ENCODE measurements at regions not wholly inside any gene's neighbourhood (a gene's known extent, or its start where the extent isn't known, plus 50 kb on each side); places are given as distances from the start of the nearest gene placed in this dataset.

DNA sequence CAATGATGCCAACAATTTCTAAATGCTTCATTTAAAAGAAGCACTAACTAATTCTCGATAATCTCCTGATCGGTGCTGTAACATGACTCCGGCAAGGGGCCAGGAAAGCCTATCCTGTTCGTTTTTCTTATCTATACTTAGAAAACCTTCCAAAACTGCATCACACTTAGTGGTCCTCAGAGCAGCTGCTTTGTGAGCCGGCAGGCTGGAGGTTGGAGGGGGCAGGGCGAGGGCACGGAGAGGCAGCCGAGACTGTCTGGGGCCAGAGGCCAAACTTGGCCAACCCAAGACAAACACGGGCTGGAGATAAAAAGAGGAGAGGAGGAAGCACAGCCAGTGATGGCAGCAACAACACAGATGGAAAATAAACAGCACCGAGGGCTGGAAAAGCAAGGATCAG is 455.7 kb downstream of the BCOR start:
- no peak overlapping the region for H3K4me3 ChIP-seq
- WGBS, 2 donors (ENCODE audit: low coverage in 1 of 2) = 56% methylated on average over 10 of the region's 10 CpGs; no CpG with 5 or more reads in 1 of the 2 donors
- in situ Hi-C loops (cut with MboI; ENCODE audit: low pct_ligation_motif_present in 1 of 4, low pct_unique_long_range_greater_than_20kb in 1 of 4, low sequenced_read_pairs in 3 of 4) (no loop called here), intact Hi-C loops (cut with DNase I; ENCODE audit: low total_unique reads) (no loop called here)
- H3K27ac ChIP-seq = no peak overlapping the region
- H3K4me1 ChIP-seq = no peaks in the 10 kb centered on the region
- H3K9me3 ChIP-seq = no peaks in the 10 kb centered on the region
- H3K27me3 ChIP-seq = no peaks in the 10 kb centered on the region
- no peak for TF ChIP-seq EP300 (IDR thresholded peaks at IDR 0.05; ENCODE audit: low read depth)
- TF ChIP-seq POLR2A (IDR thresholded peaks at IDR 0.05) = no peak
- TF ChIP-seq, protein P1, sequence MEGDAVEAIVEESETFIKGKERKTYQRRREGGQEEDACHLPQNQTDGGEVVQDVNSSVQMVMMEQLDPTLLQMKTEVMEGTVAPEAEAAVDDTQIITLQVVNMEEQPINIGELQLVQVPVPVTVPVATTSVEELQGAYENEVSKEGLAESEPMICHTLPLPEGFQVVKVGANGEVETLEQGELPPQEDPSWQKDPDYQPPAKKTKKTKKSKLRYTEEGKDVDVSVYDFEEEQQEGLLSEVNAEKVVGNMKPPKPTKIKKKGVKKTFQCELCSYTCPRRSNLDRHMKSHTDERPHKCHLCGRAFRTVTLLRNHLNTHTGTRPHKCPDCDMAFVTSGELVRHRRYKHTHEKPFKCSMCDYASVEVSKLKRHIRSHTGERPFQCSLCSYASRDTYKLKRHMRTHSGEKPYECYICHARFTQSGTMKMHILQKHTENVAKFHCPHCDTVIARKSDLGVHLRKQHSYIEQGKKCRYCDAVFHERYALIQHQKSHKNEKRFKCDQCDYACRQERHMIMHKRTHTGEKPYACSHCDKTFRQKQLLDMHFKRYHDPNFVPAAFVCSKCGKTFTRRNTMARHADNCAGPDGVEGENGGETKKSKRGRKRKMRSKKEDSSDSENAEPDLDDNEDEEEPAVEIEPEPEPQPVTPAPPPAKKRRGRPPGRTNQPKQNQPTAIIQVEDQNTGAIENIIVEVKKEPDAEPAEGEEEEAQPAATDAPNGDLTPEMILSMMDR (IDR thresholded peaks at IDR 0.05) = no peak
- no peak for TF ChIP-seq POLR2AphosphoS5 (IDR thresholded peaks at IDR 0.05)
- no peaks in the 10 kb centered on the region for H3K36me3 ChIP-seq
- DNase-seq = no peak

DNA sequence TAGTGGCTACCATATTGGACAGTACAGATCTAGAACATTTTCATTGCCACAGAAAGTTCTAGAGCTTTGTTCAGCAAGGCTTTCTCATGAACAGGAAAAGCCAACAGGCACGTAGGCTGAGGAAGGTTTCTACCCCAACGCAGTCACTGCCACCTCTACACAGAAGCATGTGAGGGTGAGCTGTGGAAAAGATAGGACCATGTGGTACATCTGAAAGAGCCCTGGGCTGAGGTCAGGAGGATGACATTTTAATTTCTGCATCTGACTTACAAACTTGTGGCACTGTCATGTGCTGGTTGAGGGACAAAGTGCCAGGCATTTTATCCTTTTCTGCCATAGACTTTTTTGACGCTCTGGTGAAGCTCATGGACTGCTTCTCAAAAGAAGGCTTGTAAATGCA is 454.2 kb downstream of the BCOR start:
- no peak overlapping the region for H3K4me3 ChIP-seq
- TF ChIP-seq POLR2A (IDR thresholded peaks at IDR 0.05) = no peak
- no peak for TF ChIP-seq POLR2AphosphoS5 (IDR thresholded peaks at IDR 0.05)
- TF ChIP-seq, protein P1 (IDR thresholded peaks at IDR 0.05) = no peak
- no peak for TF ChIP-seq EP300 (IDR thresholded peaks at IDR 0.05; ENCODE audit: low read depth)
- 77 to 90% methylated on average over 1 to 3 of the region's 3 CpGs for WGBS, 2 donors (ENCODE audit: low coverage in 1 of 2)
- no peak for DNase-seq
- intact Hi-C loops (cut with DNase I; ENCODE audit: low total_unique reads) = no loop called here
- no peaks in the 10 kb centered on the region for H3K9me3 ChIP-seq
- no peaks in the 10 kb centered on the region for H3K36me3 ChIP-seq
- in situ Hi-C loops (cut with MboI; ENCODE audit: low pct_ligation_motif_present in 1 of 4, low pct_unique_long_range_greater_than_20kb in 1 of 4, low sequenced_read_pairs in 3 of 4) = no loop called here
- no peaks in the 10 kb centered on the region for H3K4me1 ChIP-seq
- H3K27me3 ChIP-seq = no peaks in the 10 kb centered on the region
- no peak overlapping the region for H3K27ac ChIP-seq

GRCh38 chrX:39645178-39645895 is 452.4 kb downstream of the BCOR start:
- DNase-seq = peak; percentile 20
- H3K27ac ChIP-seq = peak overlapping the region in 3 of 4 donors; percentile 4 to 51 (median 46)
- 73% methylated on average over 21 of the region's 21 CpGs; no CpG with 5 or more reads in 1 of the 2 donors for WGBS, 2 donors (ENCODE audit: low coverage in 1 of 2)
- H3K27me3 ChIP-seq = no peaks in the 10 kb centered on the region
- H3K9me3 ChIP-seq = no peaks in the 10 kb centered on the region
- no peaks in the 10 kb centered on the region for H3K36me3 ChIP-seq
- H3K4me3 ChIP-seq = no peak overlapping the region
- TF ChIP-seq POLR2A (IDR thresholded peaks at IDR 0.05) (no peak), EP300 (IDR thresholded peaks at IDR 0.05; ENCODE audit: low read depth) (no peak), POLR2AphosphoS5 (IDR thresholded peaks at IDR 0.05) (no peak)
- TF ChIP-seq, protein P1 (IDR thresholded peaks at IDR 0.05) = no peak
- in situ Hi-C loops (cut with MboI; ENCODE audit: low pct_ligation_motif_present in 1 of 4, low pct_unique_long_range_greater_than_20kb in 1 of 4, low sequenced_read_pairs in 3 of 4) = no loop called here
- intact Hi-C loops (cut with DNase I; ENCODE audit: low total_unique reads) = no loop called here
- H3K4me1 ChIP-seq = no peaks in the 10 kb centered on the region

DNA sequence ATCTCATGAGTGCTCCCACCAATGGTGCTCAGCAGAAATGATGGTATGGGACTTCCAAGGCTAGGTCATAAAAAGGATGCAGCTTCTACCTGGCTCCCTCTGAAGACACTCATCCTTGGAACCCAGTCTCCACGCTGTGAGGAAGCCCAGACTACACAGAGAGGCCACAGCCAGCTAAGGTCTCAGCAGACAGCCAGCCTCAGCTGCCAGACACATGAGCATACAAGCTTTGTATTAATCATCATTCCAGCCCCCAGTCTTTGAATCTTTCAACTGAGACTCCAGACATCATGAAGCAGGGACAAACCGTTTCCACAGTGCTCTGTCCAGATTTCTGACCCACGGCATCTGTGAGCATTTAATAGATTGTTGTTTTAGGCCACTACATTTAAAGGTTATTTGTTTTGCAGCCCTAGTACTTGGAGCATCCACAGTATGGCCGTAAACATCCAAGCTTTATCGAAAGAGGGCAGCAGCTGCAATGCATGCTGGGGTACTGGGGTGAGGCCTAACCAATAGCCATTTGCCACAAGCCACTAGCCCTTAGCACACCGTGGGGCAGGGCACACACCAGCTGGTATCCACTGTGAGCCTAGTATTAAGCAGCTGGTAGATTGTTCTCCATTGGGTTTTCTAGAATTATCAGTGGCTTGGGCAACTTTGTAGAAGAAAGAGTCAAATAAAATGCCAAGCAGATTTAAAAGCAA is 449.1 kb downstream of the BCOR start:
- no peak for DNase-seq
- Histone ChIP-seq H3K27me3 (no peaks in the 10 kb centered on the region), H3K36me3 (no peaks in the 10 kb centered on the region), H3K4me1 (no peaks in the 10 kb centered on the region), H3K9me3 (no peaks in the 10 kb centered on the region), H3K4me3 (no peak overlapping the region), H3K27ac (no peak overlapping the region)
- in situ Hi-C loops (cut with MboI; ENCODE audit: low pct_ligation_motif_present in 1 of 4, low pct_unique_long_range_greater_than_20kb in 1 of 4, low sequenced_read_pairs in 3 of 4) (no loop called here), intact Hi-C loops (cut with DNase I; ENCODE audit: low total_unique reads) (no loop called here)
- TF ChIP-seq POLR2A (IDR thresholded peaks at IDR 0.05) (no peak), POLR2AphosphoS5 (IDR thresholded peaks at IDR 0.05) (no peak), EP300 (IDR thresholded peaks at IDR 0.05; ENCODE audit: low read depth) (no peak)
- TF ChIP-seq, protein P1 (IDR thresholded peaks at IDR 0.05) = no peak
- WGBS, 2 donors (ENCODE audit: low coverage in 1 of 2) = 79 to 100% methylated on average over 1 to 5 of the region's 6 CpGs

Data from transverse colon (tissue), 4 donors.